Astrocyte of the cerebellum (primary cell): ENCODE measurements at regions not wholly inside any gene's neighbourhood (a gene's known extent, or its start where the extent isn't known, plus 50 kb on each side); places are given as distances from the start of the nearest gene placed in this dataset.

Experiments
- DNase-seq: peaks from one replicate; pipeline ENCODE4 v3.0.0-alpha.2; 2011; ENCODE audit warnings: low read depth
- H3K4me3 ChIP-seq: 2 replicates; pipeline ENCODE4 v1.5.1; 2011; ENCODE audit warnings: mild to moderate bottlenecking, low read depth, low read length, moderate library complexity
- in situ Hi-C: cut with HindIII; loops from 2 replicates; pipeline ENCODE4 v1.10.0; 2017; ENCODE audit warnings: low sequenced_read_pairs
- TF ChIP-seq, protein P1 (sequence below): IDR thresholded peaks from 2 replicates; pipeline ENCODE4 v1.5.1; 2012; ENCODE audit warnings: low read length, low read depth, moderate library complexity, mild to moderate bottlenecking; ENCODE audit errors: missing control alignments

DNA sequence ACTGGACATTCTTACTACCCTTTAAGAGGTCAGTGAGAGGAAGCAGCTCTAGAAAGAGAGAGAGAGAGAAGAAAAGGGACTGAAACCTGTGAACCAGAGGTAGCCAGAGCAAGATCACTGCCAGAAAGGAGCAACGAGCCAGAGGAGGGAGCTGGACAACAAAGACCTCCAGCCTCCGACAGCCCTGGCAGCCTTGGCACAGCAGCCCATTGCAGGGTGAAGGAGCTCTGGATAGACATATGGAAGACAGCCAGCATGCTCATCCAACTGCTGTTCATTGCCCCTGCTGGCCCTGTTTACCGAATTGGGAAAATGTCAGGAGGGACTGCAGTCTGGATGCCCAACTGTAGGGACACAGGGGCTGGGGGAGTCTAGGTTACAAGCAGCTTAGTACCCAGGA lies 228.4 kb upstream of the SLC35G4 start:
- TF ChIP-seq, protein P1, sequence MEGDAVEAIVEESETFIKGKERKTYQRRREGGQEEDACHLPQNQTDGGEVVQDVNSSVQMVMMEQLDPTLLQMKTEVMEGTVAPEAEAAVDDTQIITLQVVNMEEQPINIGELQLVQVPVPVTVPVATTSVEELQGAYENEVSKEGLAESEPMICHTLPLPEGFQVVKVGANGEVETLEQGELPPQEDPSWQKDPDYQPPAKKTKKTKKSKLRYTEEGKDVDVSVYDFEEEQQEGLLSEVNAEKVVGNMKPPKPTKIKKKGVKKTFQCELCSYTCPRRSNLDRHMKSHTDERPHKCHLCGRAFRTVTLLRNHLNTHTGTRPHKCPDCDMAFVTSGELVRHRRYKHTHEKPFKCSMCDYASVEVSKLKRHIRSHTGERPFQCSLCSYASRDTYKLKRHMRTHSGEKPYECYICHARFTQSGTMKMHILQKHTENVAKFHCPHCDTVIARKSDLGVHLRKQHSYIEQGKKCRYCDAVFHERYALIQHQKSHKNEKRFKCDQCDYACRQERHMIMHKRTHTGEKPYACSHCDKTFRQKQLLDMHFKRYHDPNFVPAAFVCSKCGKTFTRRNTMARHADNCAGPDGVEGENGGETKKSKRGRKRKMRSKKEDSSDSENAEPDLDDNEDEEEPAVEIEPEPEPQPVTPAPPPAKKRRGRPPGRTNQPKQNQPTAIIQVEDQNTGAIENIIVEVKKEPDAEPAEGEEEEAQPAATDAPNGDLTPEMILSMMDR = no peak
- H3K4me3 ChIP-seq = no peak overlapping the region
- in situ Hi-C loops = no loop called here
- no peak for DNase-seq

DNA sequence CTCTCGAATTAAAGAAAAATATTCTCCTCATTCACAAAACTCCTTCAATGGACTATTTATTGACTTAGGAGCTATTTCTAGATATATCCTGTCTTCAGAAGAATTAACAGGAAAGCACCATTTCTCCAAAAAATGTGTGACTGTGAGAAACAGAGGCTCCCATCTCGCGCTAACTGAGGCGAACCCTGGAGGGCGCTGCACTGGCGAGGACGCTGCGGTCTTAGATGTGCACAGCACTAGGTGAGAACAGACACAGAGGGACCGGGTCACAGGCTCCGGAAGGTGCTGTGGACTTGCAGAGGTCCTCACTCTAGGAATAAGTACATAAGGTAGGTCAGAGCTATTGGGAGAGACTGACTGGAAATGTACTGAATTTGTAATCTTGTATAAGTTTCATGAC lies 229.7 kb upstream of the SLC35G4 start:
- no peak for DNase-seq
- in situ Hi-C loops = no loop called here
- TF ChIP-seq, protein P1 = no peak
- H3K4me3 ChIP-seq = no peak overlapping the region

DNA sequence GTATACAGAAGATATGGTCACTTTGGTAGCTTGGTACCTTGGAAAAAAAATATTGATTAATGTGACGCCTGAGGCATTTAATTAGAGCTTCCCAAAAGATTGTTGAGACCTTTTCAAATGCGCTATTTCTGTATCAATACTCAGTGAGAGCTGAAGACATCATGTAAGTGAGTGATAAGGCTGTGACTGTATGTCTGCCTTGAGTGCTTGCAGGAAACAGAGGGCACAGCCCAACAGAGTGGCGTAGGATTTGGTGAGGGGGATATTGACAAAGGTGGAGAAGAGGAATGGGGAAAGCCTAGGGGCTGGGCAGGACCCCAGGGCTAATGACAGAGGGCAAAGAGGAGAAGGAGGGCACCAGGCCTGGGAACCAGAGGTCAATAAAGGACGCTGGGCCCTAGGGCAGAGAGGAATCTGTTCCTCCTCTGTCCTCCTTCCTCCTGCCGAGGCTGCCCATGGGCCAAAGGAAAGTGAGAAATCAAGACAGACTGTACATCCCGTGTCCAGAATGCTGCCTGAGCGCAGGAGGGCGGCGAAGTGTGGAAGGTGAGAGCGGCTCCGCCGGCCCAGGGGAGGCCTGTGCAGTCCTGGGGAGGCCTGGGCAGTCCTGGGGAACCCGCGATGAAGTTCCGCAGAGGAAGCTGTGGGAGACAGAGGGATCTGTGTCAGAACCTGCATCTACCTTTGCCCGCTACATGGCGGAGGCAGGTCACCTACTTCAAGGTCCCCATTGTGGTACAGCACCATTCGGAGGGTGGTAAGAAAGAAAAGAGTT lies 228.6 kb upstream of the PIEZO2 start:
- in situ Hi-C loops = no loop called here
- TF ChIP-seq, protein P1 = no peak
- no peak for DNase-seq
- H3K4me3 ChIP-seq = no peak overlapping the region

DNA sequence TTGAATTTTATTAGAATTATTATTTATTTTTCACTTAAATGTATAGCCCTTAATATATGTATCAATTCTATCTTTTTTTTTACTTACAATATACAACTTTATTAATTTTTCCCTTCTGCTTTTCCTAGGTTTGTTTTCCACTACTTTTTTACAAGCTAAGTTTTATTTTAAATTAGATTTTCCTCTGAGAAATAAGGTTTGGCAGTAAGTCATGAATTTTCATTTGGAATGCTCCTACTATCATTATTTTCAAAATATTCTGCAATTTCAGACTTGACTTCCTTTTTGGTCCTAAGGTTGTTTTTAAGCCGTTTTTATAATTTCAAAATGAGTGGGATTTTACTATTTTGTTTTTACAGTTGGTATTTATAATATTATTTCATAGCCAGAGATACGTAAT lies 222.8 kb upstream of the PIEZO2 start:
- TF ChIP-seq, protein P1 = no peak
- in situ Hi-C loops = no loop called here
- no peak for DNase-seq
- H3K4me3 ChIP-seq = no peak overlapping the region

DNA sequence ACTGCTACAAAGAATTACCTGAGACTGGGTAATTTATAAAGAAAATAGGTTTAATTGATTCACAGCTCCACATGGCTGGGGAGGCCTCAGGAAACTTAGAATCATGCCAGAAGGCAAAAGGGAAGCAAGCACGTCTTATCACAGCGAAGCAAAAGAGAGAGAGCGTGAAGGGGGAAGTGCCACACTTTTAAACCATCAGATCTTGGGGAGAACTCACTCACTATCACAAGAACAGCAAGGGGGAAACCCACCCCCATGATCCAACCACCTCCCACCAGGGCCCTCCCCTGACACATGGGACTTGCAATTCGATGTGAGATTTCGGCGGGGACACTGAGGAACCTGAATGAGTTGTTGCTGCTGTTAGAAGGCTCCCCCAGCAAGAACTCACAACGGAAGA lies 220.2 kb upstream of the PIEZO2 start:
- H3K4me3 ChIP-seq = no peak overlapping the region
- TF ChIP-seq, protein P1 = no peak
- DNase-seq = no peak
- in situ Hi-C loops = no loop called here

DNA sequence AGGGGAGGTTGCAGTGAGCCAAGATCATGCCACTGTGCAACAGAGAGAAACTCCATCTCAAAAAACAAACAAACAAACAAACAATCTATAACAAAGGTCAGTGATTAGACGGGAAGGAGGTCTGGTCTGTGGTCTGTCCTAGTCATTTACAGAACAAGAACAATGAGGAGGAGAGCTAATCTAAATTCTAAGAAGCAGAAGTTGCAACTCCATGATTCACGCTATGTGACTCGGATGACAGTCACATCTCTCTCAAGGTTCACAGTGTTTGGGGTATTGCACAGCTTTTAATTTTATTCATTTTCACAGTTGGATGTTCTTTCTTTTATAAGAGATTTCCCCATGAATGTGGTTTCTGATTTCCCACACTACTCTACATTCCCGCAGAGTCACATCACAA lies 218.7 kb upstream of the PIEZO2 start:
- in situ Hi-C loops = no loop called here
- TF ChIP-seq, protein P1 = no peak
- no peak overlapping the region for H3K4me3 ChIP-seq
- DNase-seq = no peak
